Heart right ventricle (tissue), 16 donors: ENCODE measurements at regions not wholly inside any gene's neighbourhood (a gene's known extent, or its start where the extent isn't known, plus 50 kb on each side); places are given as distances from the start of the nearest gene placed in this dataset.

ENCODE experiments used
- ATAC-seq, 8 donors: fragments of 200-7000 bp; cut with Tn5 transposase; one replicate each; pipeline ENCODE4 v1.9.1; 2020; ENCODE audit warnings: mild to moderate bottlenecking in 8 of 8, moderate library complexity in 8 of 8, moderate number of reproducible peaks in 1 of 8
- DNase-seq, 2 donors: peaks; one replicate each; pipeline ENCODE4 v3.0.0-alpha.2; 2020
- H3K27ac ChIP-seq, 10 donors: fragments of 200-600 bp; sonication (generic) in 2 of 10; one replicate each; pipeline versions ENCODE4 v1.5.0 to v1.8.0; 2020 to 2022; ENCODE audit warnings: mild to moderate bottlenecking in 3 of 10
- H3K27me3 ChIP-seq, 7 donors: fragments of 200-600 bp; one replicate each; pipeline ENCODE4 v1.8.0; 2021 to 2022; ENCODE audit warnings: mild to moderate bottlenecking in 2 of 7
- H3K36me3 ChIP-seq, 9 donors: fragments of 200-600 bp; sonication (generic) in 1 of 9; one replicate each; pipeline versions ENCODE4 v1.5.0 to v1.8.0; 2020 to 2022; ENCODE audit warnings: mild to moderate bottlenecking in 2 of 9
- H3K4me1 ChIP-seq, 9 donors: fragments of 200-600 bp; sonication (generic) in 1 of 9; one replicate each; pipeline versions ENCODE4 v1.5.0 to v1.8.0; 2020 to 2022; ENCODE audit warnings: mild to moderate bottlenecking in 4 of 9
- H3K4me3 ChIP-seq, 10 donors: fragments of 200-600 bp; sonication (generic) in 2 of 10; one replicate each; pipeline versions ENCODE4 v1.5.0 to v1.8.0; 2020 to 2022; ENCODE audit warnings: mild to moderate bottlenecking in 7 of 10, moderate library complexity in 2 of 10
- H3K9me3 ChIP-seq, 11 donors: fragments of 200-600 bp in 10 of 11; sonication (generic) in 2 of 11; one replicate each; pipeline versions ENCODE4 v1.5.0 to v1.8.0; 2013 to 2022; ENCODE audit warnings: mild to moderate bottlenecking in 2 of 11, control low read depth in 1 of 11, moderate library complexity in 1 of 11
- CTCF ChIP-seq, 9 donors: fragments of 200-600 bp; sonication (generic) in 2 of 9; IDR thresholded peaks; one replicate each; pipeline versions ENCODE4 v1.5.0 to v1.8.0; 2021 to 2022; ENCODE audit warnings: antibody characterized with exemption in 9 of 9, mild to moderate bottlenecking in 5 of 9, moderate library complexity in 1 of 9
- WGBS, 2 donors: extraction: QIAGEN DNeasy Blood & Tissue Kit; methylation state at CpG; one replicate each; pipeline ENCODE4 v1.1.7; 2013; ENCODE audit warnings: inconsistent platforms in 1 of 2; 5-methylcytosine and 5-hydroxymethylcytosine counted together
- intact Hi-C, 10 donors: fragments of 100-400 bp; cut with DNase I; formaldehyde crosslinking; loops; one replicate each; pipeline versions ENCODE4 v1.11.1 to v1.14.2; 2022
- donor health status: Arrhythmogenic right ventricular cardiomyopathy.
- donor health status: ischemic (EF 13 %, LVEDD 7.1; RV severe dilation, severe dysfunction).
- donor health status: healthy with polysubstance abuse.
- donor health status: DM: no; HTN: yes; CAD: no.
- donor health status: DM: no; HTN: no; CAD: no.
- donor health status: ischemic (EF 25% LVEDD 6.9; RV normal size, moderate dysfunction).
- donor health status: ischemic (EF 25% LVEDD 5.7; RV mildly dilated, moderate dysfunction).
- donor health status: healthy.
- donor health status: DM: yes; HTN: yes; CAD: no.
- donor health status: Ischemic cardiomyopathy.
- donor health status: ischemic (EF 35%, LVEDD 5.7; RV mildly dilated, moderate dysfunction).
- donor health status: nonischemic (EF 11% LVEDD 7.7; RV severe dilation, severe dysfunction).
- donor health status: DM: yes; HTN: yes; CAD: no.
- donor health status: PGD.
- donor health status: ischemic (EF 29% LVEDD 5.4; RV normal size, mild dysfunction).
- donor health status: nonischemic (EF 23%, LVEDD 6.1; RV moderate dilation, normal function).

GRCh38 chr11:116193321-116194131, 579.3 kb downstream of the BUD13 start:
- H3K4me3 ChIP-seq, result peak overlapping the region; percentile 11 to 61 (median 50)
- no peaks in the 10 kb centered on the region for H3K9me3 ChIP-seq
- WGBS, 2 donors, result 3 to 4% methylated on average over 34 of the region's 34 CpGs
- peaks cover 0 to 37% (median 20%) of the 10 kb centered on the region in 7 donors for H3K27me3 ChIP-seq
- H3K27ac ChIP-seq, result peak overlapping the region in 5 of 10 donors; percentile 54 to 73 (median 70)
- peaks cover 0 to 20% (median 13%) of the 10 kb centered on the region in 9 donors for H3K4me1 ChIP-seq
- intact Hi-C loops, result no loop called here
- ATAC-seq (peak; percentile 38 to 90 (median 76)), DNase-seq (peak in 1 of 2 donors; percentile 50)
- no peaks in the 10 kb centered on the region for H3K36me3 ChIP-seq
- peak in 3 of 9 donors; percentile 14 to 31 (median 24) for TF ChIP-seq CTCF (IDR thresholded peaks at IDR 0.05)

GRCh38 chr11:116192509-116193210, 580.1 kb downstream of the BUD13 start:
- H3K4me1 ChIP-seq, result peaks cover 0 to 20% (median 13%) of the 10 kb centered on the region in 9 donors
- peak overlapping the region; percentile 11 to 61 (median 50) for H3K4me3 ChIP-seq
- DNase-seq (no peak), ATAC-seq (peak in 6 of 8 donors; percentile 7 to 36 (median 15))
- no peaks in the 10 kb centered on the region for H3K36me3 ChIP-seq
- peak overlapping the region in 4 of 10 donors; percentile 54 to 73 (median 64) for H3K27ac ChIP-seq
- H3K27me3 ChIP-seq, result peaks cover 0 to 37% (median 20%) of the 10 kb centered on the region in 7 donors
- intact Hi-C loops, result no loop called here
- 35% methylated on average over 12 of the region's 12 CpGs for WGBS, 2 donors
- no peaks in the 10 kb centered on the region for H3K9me3 ChIP-seq
- no peak for TF ChIP-seq CTCF (IDR thresholded peaks at IDR 0.05)

GRCh38 chr11:116190861-116191260, 581.9 kb downstream of the BUD13 start:
- H3K9me3 ChIP-seq, result no peaks in the 10 kb centered on the region
- intact Hi-C loops, result no loop called here
- WGBS, 2 donors, result 94 to 99% methylated on average over 3 of the region's 3 CpGs
- H3K27me3 ChIP-seq, result peaks cover 0 to 37% (median 20%) of the 10 kb centered on the region in 7 donors
- no peaks in the 10 kb centered on the region for H3K36me3 ChIP-seq
- DNase-seq (no peak), ATAC-seq (no peak)
- H3K27ac ChIP-seq, result no peak overlapping the region
- H3K4me1 ChIP-seq, result peaks cover 0 to 20% (median 13%) of the 10 kb centered on the region in 9 donors
- H3K4me3 ChIP-seq, result no peak overlapping the region
- TF ChIP-seq CTCF (IDR thresholded peaks at IDR 0.05), result no peak

GRCh38 chr11:116189408-116190170, 583.2 kb downstream of the BUD13 start:
- Histone ChIP-seq H3K9me3 (no peaks in the 10 kb centered on the region), H3K4me1 (peaks cover 0 to 20% (median 13%) of the 10 kb centered on the region in 9 donors), H3K27ac (no peak overlapping the region), H3K27me3 (peaks cover 0 to 33% (median 20%) of the 10 kb centered on the region in 7 donors), H3K36me3 (no peaks in the 10 kb centered on the region), H3K4me3 (no peak overlapping the region)
- TF ChIP-seq CTCF (IDR thresholded peaks at IDR 0.05), result no peak
- intact Hi-C loops, result no loop called here
- no peak for ATAC-seq
- no peak for DNase-seq
- 75 to 79% methylated on average over 10 of the region's 10 CpGs for WGBS, 2 donors
